Non-pigmented ciliary epithelial cell (primary cell): ENCODE measurements at regions not wholly inside any gene's neighbourhood (a gene's known extent, or its start where the extent isn't known, plus 50 kb on each side); places are given as distances from the start of the nearest gene placed in this dataset.
"Not testable (repeated sequence)": the region's sequence is repeated elsewhere in the genome, so short reads cannot be mapped to it uniquely, and the experiment has no call there.

Experiments
- DNase-seq: peaks from one replicate; pipeline ENCODE4 v3.0.0-alpha.2; 2010; ENCODE audit warnings: low read depth

DNA sequence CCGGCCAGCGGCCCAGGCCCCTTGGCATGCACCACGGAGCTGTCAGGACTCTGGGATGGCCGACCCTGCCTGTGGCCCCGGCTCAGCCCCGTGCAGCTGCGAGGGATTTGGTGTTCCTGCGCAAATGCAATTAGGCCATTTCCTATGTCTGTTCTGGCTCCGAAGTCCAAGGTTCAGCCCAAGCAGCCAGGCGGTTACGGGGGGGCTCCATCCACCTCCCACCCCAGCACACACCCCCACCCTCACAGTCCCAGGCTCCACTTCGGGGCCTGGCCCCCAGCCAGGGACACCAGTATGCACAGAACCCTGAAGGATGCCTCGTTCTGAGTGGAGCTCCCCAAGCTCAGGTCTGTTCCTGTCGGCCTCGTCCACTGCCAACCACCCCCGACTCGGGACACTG lies 2965.7 kb downstream of the RPIA start:
- not testable (repeated sequence) for DNase-seq

- not testable (repeated sequence) for DNase-seq
Observed at GRCh38 chr2:91658336-91658735, 2966.9 kb downstream of the RPIA start.

DNA sequence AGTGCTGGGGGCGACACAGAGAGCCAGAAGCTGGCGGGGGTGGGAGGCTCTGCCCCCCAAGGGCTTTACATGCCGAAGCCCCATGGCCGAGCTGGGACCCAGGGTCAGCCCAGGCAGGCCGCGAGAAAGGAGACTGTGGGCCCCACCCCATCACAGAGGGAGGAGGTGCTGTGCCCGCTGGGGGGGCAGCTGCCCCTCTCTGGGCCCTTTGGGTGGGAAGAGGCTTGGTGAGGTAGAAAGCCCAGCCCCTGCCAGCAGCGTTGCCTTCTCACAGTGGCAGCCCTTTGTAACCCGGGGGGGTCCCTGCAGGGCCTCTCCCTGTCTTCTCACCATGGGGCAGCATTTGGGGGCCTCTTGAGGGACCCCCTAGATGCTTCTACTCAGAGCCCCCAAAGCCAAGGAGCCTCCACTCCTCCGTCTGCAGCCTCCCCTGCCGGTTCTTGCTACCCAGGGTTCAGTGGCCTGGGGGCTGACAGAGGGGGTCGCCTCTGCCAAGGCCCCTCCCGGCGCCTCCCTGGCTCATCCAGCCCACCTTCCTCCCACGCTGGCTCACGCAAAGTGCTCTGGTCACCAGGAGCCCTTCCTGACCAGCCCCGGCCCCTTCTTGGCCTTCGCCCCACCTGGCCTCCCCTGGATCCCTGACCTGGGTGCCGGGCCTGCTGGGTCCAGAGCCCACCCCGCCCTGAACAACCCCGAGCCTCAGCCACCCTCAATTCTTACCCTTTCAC lies 2967.9 kb downstream of the RPIA start:
- DNase-seq: not testable (repeated sequence)

DNA sequence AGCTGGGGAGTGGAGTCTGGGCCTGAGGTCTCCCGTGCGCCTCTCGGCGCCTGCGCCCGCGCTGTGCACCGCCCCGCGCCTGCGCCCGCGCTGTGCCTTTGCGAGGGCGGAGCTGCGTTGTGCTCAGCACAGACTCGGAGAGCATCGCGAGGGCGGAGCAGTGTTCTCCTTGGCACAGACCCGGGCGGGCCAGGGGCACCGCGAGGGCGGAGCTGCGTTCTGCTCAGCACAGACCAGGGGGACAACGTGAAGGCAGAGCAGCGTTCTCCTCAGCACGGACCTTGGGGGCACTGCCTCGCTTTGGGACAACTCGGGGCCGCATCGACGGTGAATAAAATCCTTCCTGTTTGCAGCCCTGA lies 2968.4 kb downstream of the RPIA start:
- DNase-seq: not testable (repeated sequence)

GRCh38 chr2:91667341-91667740 lies 2975.9 kb downstream of the RPIA start:
- DNase-seq: not testable (repeated sequence)

DNA sequence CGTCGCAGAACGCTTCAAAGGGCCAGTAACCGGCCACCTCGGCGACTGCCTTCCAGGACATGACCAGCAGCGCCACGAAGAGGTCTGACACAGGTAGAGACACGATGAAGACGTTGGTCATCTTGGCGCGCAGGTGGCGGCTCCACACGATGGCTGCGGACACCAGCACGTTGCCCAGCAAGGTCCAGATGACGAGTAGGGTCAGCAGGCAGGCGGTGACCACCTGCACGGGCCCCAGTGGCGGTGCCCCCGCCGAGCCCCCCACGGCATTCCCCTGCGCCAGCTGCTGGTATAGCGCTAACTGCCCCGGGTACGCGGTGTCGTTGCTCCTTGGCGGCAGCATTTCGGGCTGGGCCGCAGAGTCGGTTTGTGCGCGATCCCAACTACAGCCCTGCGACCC lies 2994.1 kb downstream of the RPIA start:
- not testable (repeated sequence) for DNase-seq

DNA sequence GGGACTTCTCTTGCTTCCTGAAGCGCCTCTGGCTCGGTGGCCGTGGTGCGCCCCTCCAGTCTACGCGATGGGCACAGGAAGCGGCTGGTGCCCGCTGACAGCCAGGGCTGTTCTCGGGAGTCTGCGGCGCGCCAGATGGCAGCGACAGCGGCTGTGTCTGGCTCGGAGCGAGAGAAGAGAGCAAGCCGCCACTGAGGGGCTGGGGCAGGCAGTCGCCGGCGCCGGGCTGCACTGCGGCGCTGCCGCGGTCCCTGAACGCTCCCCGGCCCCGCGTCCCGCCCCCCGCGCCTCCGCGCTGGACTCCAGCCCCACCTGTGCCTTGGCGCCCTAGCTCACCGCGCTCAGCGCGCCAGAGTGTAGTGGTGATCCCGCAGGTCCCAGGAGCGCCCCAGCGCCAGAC lies 2994.6 kb downstream of the RPIA start:
- not testable (repeated sequence) for DNase-seq
